ENCODE measurements at regions not wholly inside any gene's neighbourhood (a gene's known extent, or its start where the extent isn't known, plus 50 kb on each side); places are given as distances from the start of the nearest gene placed in this dataset.

GRCh38 chrX:97700547-97700946, 816.8 kb downstream of the RPA4 start:
- no peaks in the 10 kb centered on the region for H4K20me1 ChIP-seq (ENCODE audit: insufficient read depth, low read length)
- TF ChIP-seq CHD1 (IDR thresholded peaks at IDR 0.05; ENCODE audit: low read depth, low read length) (no peak), NFE2L2 (IDR thresholded peaks at IDR 0.05; ENCODE audit: low read depth, low read length) (no peak), RCOR1 (IDR thresholded peaks at IDR 0.05; ENCODE audit: insufficient replicate concordance, low read length) (no peak), ELK1 (IDR thresholded peaks at IDR 0.05; ENCODE audit: borderline replicate concordance, low read depth, low read length) (no peak), SMC3 (IDR thresholded peaks at IDR 0.05; ENCODE audit: low read depth, low read length) (no peak), POLR2A (IDR thresholded peaks at IDR 0.05; ENCODE audit: low read depth, low read length) (no peak)
- H3K18ac ChIP-seq (ENCODE audit: low read depth, low read length), result no peak overlapping the region
- no peak overlapping the region for H4K91ac ChIP-seq (ENCODE audit: insufficient read depth, low read depth, low read length)
- H3K9me1 ChIP-seq (ENCODE audit: insufficient read depth, low read length), result no peaks in the 10 kb centered on the region
- no peak overlapping the region for H2AK5ac ChIP-seq (ENCODE audit: low read depth, low read length)
- ChIA-PET CTCF (no interaction called here), POLR2A (ENCODE audit: unreplicated experiment) (no interaction called here)
- ATAC-seq (ENCODE audit: low read depth) (no peak), DNase-seq (no peak)
- whole genome bisulfite sequencing, 2 experiments (ENCODE audit: extremely low coverage in 2 of 2, insufficient read length in 1 of 2), result no CpG with 5 or more reads among the region's 2 CpGs
- BruUV-seq (replicated peaks), result no TSS peak
- no peak overlapping the region for H2BK120ac ChIP-seq (ENCODE audit: low read depth, low read length)
- H2AK9ac ChIP-seq (replicated peaks; ENCODE audit: low read depth, low read length, poor library complexity), result no peak overlapping the region
- H2BK15ac ChIP-seq (ENCODE audit: low read depth, low read length), result no peak overlapping the region
- H3K4me3 ChIP-seq (ENCODE audit: insufficient read depth, low read depth, low read length), result no peak overlapping the region
- no peaks in the 10 kb centered on the region for H3K79me1 ChIP-seq (ENCODE audit: low read depth in 1 of 2, low read length in 2 of 2)
- H2AFZ ChIP-seq (replicated peaks; ENCODE audit: low read length, poor library complexity), result no peak overlapping the region
- H4K5ac ChIP-seq (ENCODE audit: low read depth, low read length), result no peak overlapping the region
- no peak overlapping the region for H3K14ac ChIP-seq (replicated peaks; ENCODE audit: low read depth, low read length)
- H3K9me3 ChIP-seq (ENCODE audit: control insufficient read depth, insufficient read depth, low read length), result no peaks in the 10 kb centered on the region
- no peak overlapping the region for H3K27ac ChIP-seq (ENCODE audit: insufficient read depth, low read length)
- H3K9ac ChIP-seq (ENCODE audit: low read depth, low read length), result no peak overlapping the region
- no peaks in the 10 kb centered on the region for H3K36me3 ChIP-seq (ENCODE audit: control insufficient read depth, insufficient read depth, low read length)
- H3K27me3 ChIP-seq (ENCODE audit: control insufficient read depth, insufficient read depth, low read length), result no peaks in the 10 kb centered on the region; the same call in 1 of the 2 replicates
- H2BK5ac ChIP-seq (ENCODE audit: low read depth, low read length, poor library complexity, severe bottlenecking), result no peak overlapping the region
- no peak overlapping the region for H3K4me2 ChIP-seq (ENCODE audit: low read depth, low read length)
- no peaks in the 10 kb centered on the region for H3K4me1 ChIP-seq (ENCODE audit: control insufficient read depth, insufficient read depth, low read length)
- H3K23ac ChIP-seq (ENCODE audit: low read depth, low read length), result no peak overlapping the region
- dilution Hi-C loops (cut with HindIII; ENCODE audit: low sequenced_read_pairs, unreplicated experiment) (no loop called here), in situ Hi-C loops (cut with MboI; ENCODE audit: low sequenced_read_pairs) (no loop called here), intact Hi-C loops (cut with micrococcal nuclease) (no loop called here)
- no peak overlapping the region for H3K4ac ChIP-seq (ENCODE audit: low read depth, low read length)
- H2BK20ac ChIP-seq (ENCODE audit: low read depth, low read length), result no peak overlapping the region
- H4K8ac ChIP-seq (ENCODE audit: low read depth in 2 of 2, low read length in 2 of 2), result no peak overlapping the region
- H3K56ac ChIP-seq (ENCODE audit: extremely low read depth, insufficient read depth, low read length), result no peak overlapping the region
